HL-60 (cell line): ENCODE measurements at regions not wholly inside any gene's neighbourhood (a gene's known extent, or its start where the extent isn't known, plus 50 kb on each side); places are given as distances from the start of the nearest gene placed in this dataset.

ENCODE experiments used
- DNase-seq, 2 experiments: peaks; one replicate each; pipeline ENCODE4 v3.0.0-alpha.2; 2010 to 2020; ENCODE audit warnings: low read depth in 1 of 2, low spot score in 1 of 2
- H3K27ac ChIP-seq: fragments of 250-450 bp; sonication (Bioruptor Pico); replicated peaks from 2 replicates; pipeline ENCODE4 v1.5.1; 2020; ENCODE audit warnings: mild to moderate bottlenecking, moderate library complexity
- H3K27me3 ChIP-seq: fragments of 250-450 bp; sonication (Bioruptor Pico); 2 replicates; pipeline ENCODE4 v1.5.1; 2021; ENCODE audit warnings: mild to moderate bottlenecking, moderate library complexity; ENCODE audit not compliant: insufficient read depth, poor library complexity, severe bottlenecking
- H3K4me3 ChIP-seq: replicated peaks from 2 replicates; pipeline ENCODE4 v1.5.1; 2011; ENCODE audit warnings: mild to moderate bottlenecking, control low read depth, low read length; ENCODE audit not compliant: insufficient read depth
- CTCF ChIP-seq: IDR thresholded peaks from one replicate; pipeline ENCODE4 v1.5.1; 2011; ENCODE audit warnings: low read length, control low read depth, inconsistent platforms; ENCODE audit not compliant: insufficient read depth
- GABPA ChIP-seq: IDR thresholded peaks from 2 replicates; pipeline ENCODE4 v1.6.1; 2012; ENCODE audit warnings: low read depth
- POLR2AphosphoS5 ChIP-seq: IDR thresholded peaks from 2 replicates; pipeline ENCODE4 v1.6.1; 2012; ENCODE audit warnings: low read depth
- REST ChIP-seq: IDR thresholded peaks from 2 replicates; pipeline ENCODE4 v1.6.1; 2012; ENCODE audit warnings: low read depth; ENCODE audit not compliant: insufficient replicate concordance
- SPI1 ChIP-seq: IDR thresholded peaks from 2 replicates; pipeline ENCODE4 v1.6.1; 2012; ENCODE audit warnings: low read depth, mild to moderate bottlenecking, borderline replicate concordance

DNA sequence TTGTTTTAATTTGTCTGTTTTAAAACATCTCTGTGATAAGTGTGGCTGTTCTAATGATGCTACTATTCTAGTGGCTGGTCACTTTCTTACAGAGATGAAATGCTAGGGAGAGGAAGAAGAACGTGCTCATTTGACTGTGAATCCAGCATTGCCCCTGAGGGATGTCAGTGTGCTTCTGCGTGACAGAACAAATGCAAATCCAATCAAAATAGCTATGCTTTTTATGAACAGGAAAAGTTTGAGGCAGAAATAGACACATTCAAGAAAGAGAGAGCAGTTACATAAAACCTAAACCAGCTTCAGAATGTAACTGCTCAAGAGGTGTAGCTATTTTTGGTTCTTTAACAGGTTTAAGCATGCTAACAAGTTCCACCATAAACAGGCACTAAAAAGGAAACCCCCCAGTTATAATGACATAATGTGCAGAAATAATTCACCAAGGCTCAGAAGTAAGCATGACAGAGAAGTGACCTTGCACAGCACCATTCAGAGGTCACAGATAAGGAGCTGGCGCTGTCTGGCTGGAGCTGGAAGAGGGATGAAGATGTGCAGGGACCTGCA, 385.3 kb downstream of the EPM2A start:
- Histone ChIP-seq H3K27me3 (no peaks in the 10 kb centered on the region), H3K4me3 (no peak overlapping the region), H3K27ac (no peak overlapping the region)
- no peak for DNase-seq
- no peak for TF ChIP-seq CTCF
- no peak for TF ChIP-seq SPI1
- no peak for TF ChIP-seq POLR2AphosphoS5
- no peak for TF ChIP-seq REST
- TF ChIP-seq GABPA: no peak

GRCh38 chr6:145350928-145351327, 384.4 kb downstream of the EPM2A start:
- Histone ChIP-seq H3K4me3 (no peak overlapping the region), H3K27ac (no peak overlapping the region), H3K27me3 (no peaks in the 10 kb centered on the region)
- DNase-seq: no peak
- TF ChIP-seq CTCF (no peak), POLR2AphosphoS5 (no peak), REST (no peak)

GRCh38 chr6:145352382-145353080, 382.8 kb downstream of the EPM2A start:
- no peaks in the 10 kb centered on the region for H3K27me3 ChIP-seq
- no peak overlapping the region for H3K27ac ChIP-seq
- DNase-seq: no peak
- TF ChIP-seq GABPA: no peak
- no peak overlapping the region for H3K4me3 ChIP-seq

GRCh38 chr6:145360865-145361264, 374.5 kb downstream of the EPM2A start:
- Histone ChIP-seq H3K27me3 (no peaks in the 10 kb centered on the region), H3K4me3 (no peak overlapping the region), H3K27ac (no peak overlapping the region)
- TF ChIP-seq GABPA: no peak
- TF ChIP-seq POLR2AphosphoS5: no peak
- no peak for TF ChIP-seq REST
- TF ChIP-seq SPI1: no peak
- TF ChIP-seq CTCF: no peak
- no peak for DNase-seq
